Stomach smooth muscle (tissue), 2 donors: ENCODE measurements at regions not wholly inside any gene's neighbourhood (a gene's known extent, or its start where the extent isn't known, plus 50 kb on each side); places are given as distances from the start of the nearest gene placed in this dataset.

ENCODE experiments used
- H3K27ac ChIP-seq: one replicate; pipeline ENCODE4 v1.7.0; 2013; ENCODE audit warnings: mild to moderate bottlenecking, low read length, inconsistent platforms
- H3K27me3 ChIP-seq, 2 donors: one replicate each; pipeline ENCODE4 v1.7.0; 2013; ENCODE audit warnings: low read length in 2 of 2; ENCODE audit not compliant: insufficient read depth in 2 of 2, control insufficient read depth in 1 of 2
- H3K36me3 ChIP-seq, 2 donors: one replicate each; pipeline ENCODE4 v1.7.0; 2013; ENCODE audit warnings: low read length in 2 of 2; ENCODE audit not compliant: control insufficient read depth in 2 of 2, insufficient read depth in 2 of 2
- H3K4me1 ChIP-seq: one replicate; pipeline ENCODE4 v1.7.0; 2013; ENCODE audit warnings: low read length; ENCODE audit not compliant: control insufficient read depth, insufficient read depth
- H3K4me3 ChIP-seq, 2 donors: one replicate each; pipeline ENCODE4 v1.7.0; 2013; ENCODE audit warnings: low read length in 2 of 2
- H3K9ac ChIP-seq, 2 donors: one replicate each; pipeline ENCODE4 v1.7.0; 2013; ENCODE audit warnings: low read length in 2 of 2, mild to moderate bottlenecking in 1 of 2
- H3K9me3 ChIP-seq, 2 donors: one replicate each; pipeline ENCODE4 v1.7.0; 2013; ENCODE audit warnings: low read length in 2 of 2; ENCODE audit not compliant: control insufficient read depth in 2 of 2
- donor health status: healthy.
- donor health status: Pancreatic carcinoma.

GRCh38 chr5:5043346-5043745 lies 96.8 kb upstream of the ADAMTS16 start:
- Histone ChIP-seq H3K27me3 (no peaks in the 10 kb centered on the region), H3K36me3 (no peaks in the 10 kb centered on the region), H3K9ac (no peak overlapping the region), H3K4me1 (no peaks in the 10 kb centered on the region), H3K9me3 (no peaks in the 10 kb centered on the region), H3K27ac (no peak overlapping the region), H3K4me3 (no peak overlapping the region)

- Histone ChIP-seq H3K4me1 (no peaks in the 10 kb centered on the region), H3K9me3 (no peaks in the 10 kb centered on the region), H3K27me3 (no peaks in the 10 kb centered on the region), H3K9ac (no peak overlapping the region), H3K27ac (no peak overlapping the region), H3K4me3 (no peak overlapping the region), H3K36me3 (no peaks in the 10 kb centered on the region)
These were observed 95.8 kb upstream of the ADAMTS16 start for GRCh38 chr5:5044247-5044840.

GRCh38 chr5:5046680-5047502 lies 93.2 kb upstream of the ADAMTS16 start:
- H3K27ac ChIP-seq, result no peak overlapping the region

GRCh38 chr5:5050801-5051200 lies 89.3 kb upstream of the ADAMTS16 start:
- H3K4me3 ChIP-seq, result no peak overlapping the region
- H3K4me1 ChIP-seq, result no peaks in the 10 kb centered on the region
- no peaks in the 10 kb centered on the region for H3K9me3 ChIP-seq
- H3K9ac ChIP-seq, result no peak overlapping the region
- H3K27ac ChIP-seq, result no peak overlapping the region
- no peaks in the 10 kb centered on the region for H3K36me3 ChIP-seq
- peaks cover 0 to 2% of the 10 kb centered on the region in 2 donors for H3K27me3 ChIP-seq

More at GRCh38 chr5:5046680-5047502, 93.2 kb upstream of the ADAMTS16 start:
- Histone ChIP-seq H3K4me3 (no peak overlapping the region), H3K9me3 (no peaks in the 10 kb centered on the region), H3K4me1 (no peaks in the 10 kb centered on the region), H3K27me3 (no peaks in the 10 kb centered on the region), H3K36me3 (no peaks in the 10 kb centered on the region), H3K9ac (no peak overlapping the region)

- Histone ChIP-seq H3K9ac (no peak overlapping the region), H3K27me3 (peaks cover 0 to 2% of the 10 kb centered on the region in 2 donors), H3K36me3 (no peaks in the 10 kb centered on the region), H3K4me3 (no peak overlapping the region), H3K9me3 (no peaks in the 10 kb centered on the region), H3K27ac (no peak overlapping the region), H3K4me1 (no peaks in the 10 kb centered on the region)
These were observed 84.4 kb upstream of the ADAMTS16 start for GRCh38 chr5:5055712-5056111.

- Histone ChIP-seq H3K36me3 (no peaks in the 10 kb centered on the region), H3K4me1 (no peaks in the 10 kb centered on the region), H3K9me3 (peaks cover 0 to 3% of the 10 kb centered on the region in 2 donors), H3K4me3 (no peak overlapping the region), H3K9ac (no peak overlapping the region), H3K27ac (no peak overlapping the region), H3K27me3 (no peaks in the 10 kb centered on the region)
These were observed 78.3 kb upstream of the ADAMTS16 start for GRCh38 chr5:5061836-5062235.

GRCh38 chr5:5062525-5063302 lies 77.4 kb upstream of the ADAMTS16 start:
- no peak overlapping the region for H3K27ac ChIP-seq
- H3K27me3 ChIP-seq, result no peaks in the 10 kb centered on the region
- H3K4me3 ChIP-seq, result no peak overlapping the region
- H3K9ac ChIP-seq, result no peak overlapping the region
- H3K4me1 ChIP-seq, result no peaks in the 10 kb centered on the region
- peaks cover 0 to 3% of the 10 kb centered on the region in 2 donors for H3K9me3 ChIP-seq
- H3K36me3 ChIP-seq, result no peaks in the 10 kb centered on the region

- H3K36me3 ChIP-seq, result no peaks in the 10 kb centered on the region
- H3K27ac ChIP-seq, result no peak overlapping the region
- H3K27me3 ChIP-seq, result no peaks in the 10 kb centered on the region
- no peaks in the 10 kb centered on the region for H3K4me1 ChIP-seq
- H3K4me3 ChIP-seq, result no peak overlapping the region
- H3K9me3 ChIP-seq, result peaks cover 0 to 3% of the 10 kb centered on the region in 2 donors
- no peak overlapping the region for H3K9ac ChIP-seq
These were observed 76.6 kb upstream of the ADAMTS16 start for GRCh38 chr5:5063533-5063953.

GRCh38 chr5:5065472-5065871 lies 74.7 kb upstream of the ADAMTS16 start:
- Histone ChIP-seq H3K36me3 (no peaks in the 10 kb centered on the region), H3K9me3 (peaks cover 0 to 3% of the 10 kb centered on the region in 2 donors), H3K4me3 (no peak overlapping the region), H3K27ac (no peak overlapping the region), H3K4me1 (no peaks in the 10 kb centered on the region), H3K9ac (no peak overlapping the region), H3K27me3 (no peaks in the 10 kb centered on the region)

GRCh38 chr5:5066276-5067186 lies 73.6 kb upstream of the ADAMTS16 start:
- peaks cover 0 to 3% of the 10 kb centered on the region in 2 donors for H3K9me3 ChIP-seq
- H3K27me3 ChIP-seq, result no peaks in the 10 kb centered on the region
- H3K27ac ChIP-seq, result no peak overlapping the region
- no peaks in the 10 kb centered on the region for H3K4me1 ChIP-seq
- H3K36me3 ChIP-seq, result no peaks in the 10 kb centered on the region
- H3K9ac ChIP-seq, result no peak overlapping the region
- no peak overlapping the region for H3K4me3 ChIP-seq
